ENCODE measurements at regions not wholly inside any gene's neighbourhood (a gene's known extent, or its start where the extent isn't known, plus 50 kb on each side); places are given as distances from the start of the nearest gene placed in this dataset.

DNA sequence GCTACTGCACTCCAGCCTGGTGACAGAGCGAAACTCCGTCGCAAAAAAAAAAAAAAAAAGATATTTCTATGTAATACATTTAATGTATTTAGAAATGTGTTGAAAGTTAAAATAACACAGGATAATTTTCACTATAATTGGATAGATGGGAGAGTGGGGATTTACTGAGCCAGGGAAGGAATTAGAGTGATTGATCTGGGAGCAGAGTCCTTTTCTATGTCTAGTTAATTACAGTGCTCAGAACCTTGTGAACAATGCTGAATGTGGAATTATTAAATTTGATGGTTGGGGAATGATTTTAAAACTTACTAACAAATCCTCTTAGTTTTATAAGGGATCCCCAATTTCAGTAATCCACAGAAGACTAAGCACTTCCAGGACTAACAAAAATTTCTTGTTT is 239.7 kb downstream of the CSNK1G3 start:
- TF ChIP-seq TAF1 (IDR thresholded peaks at IDR 0.05; ENCODE audit: borderline replicate concordance, insufficient read depth, low read length) (no peak), REST (IDR thresholded peaks at IDR 0.05; ENCODE audit: insufficient read depth in 1 of 2, low read depth in 2 of 2, low read length in 2 of 2) (no peak), FOXP2 (optimal IDR thresholded peaks at IDR 0.05; ENCODE audit: borderline replicate concordance, extremely low read depth, extremely low read length, insufficient read depth) (no peak), POLR2AphosphoS5 (IDR thresholded peaks at IDR 0.05; ENCODE audit: low read depth, low read length) (no peak), SIN3A (IDR thresholded peaks at IDR 0.05; ENCODE audit: borderline replicate concordance, insufficient read depth, low read length) (no peak)

DNA sequence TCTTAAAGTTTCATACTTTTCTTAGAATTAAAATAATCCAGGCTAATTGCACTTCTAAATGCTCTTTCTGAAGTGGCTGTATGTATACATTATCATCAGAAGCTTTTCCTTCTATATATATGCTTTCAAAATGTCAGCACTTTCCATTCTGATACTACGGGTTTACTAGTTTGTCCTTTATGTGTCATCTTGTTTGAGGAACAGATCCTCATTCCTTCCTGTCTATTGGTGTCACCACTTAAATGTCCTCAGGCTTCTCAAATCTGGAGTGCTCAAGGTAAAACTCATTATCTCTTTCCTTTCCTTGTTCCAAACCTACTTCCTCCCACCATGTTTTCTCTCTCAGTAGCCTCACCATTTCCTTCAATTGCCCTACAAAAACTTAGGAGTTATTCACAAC is 236.3 kb downstream of the CSNK1G3 start:
- TF ChIP-seq FOXP2 (optimal IDR thresholded peaks at IDR 0.05; ENCODE audit: borderline replicate concordance, extremely low read depth, extremely low read length, insufficient read depth) (no peak), REST (IDR thresholded peaks at IDR 0.05; ENCODE audit: insufficient read depth in 1 of 2, low read depth in 2 of 2, low read length in 2 of 2) (no peak), TAF1 (IDR thresholded peaks at IDR 0.05; ENCODE audit: borderline replicate concordance, insufficient read depth, low read length) (no peak), POLR2AphosphoS5 (IDR thresholded peaks at IDR 0.05; ENCODE audit: low read depth, low read length) (no peak), SIN3A (IDR thresholded peaks at IDR 0.05; ENCODE audit: borderline replicate concordance, insufficient read depth, low read length) (no peak)

DNA sequence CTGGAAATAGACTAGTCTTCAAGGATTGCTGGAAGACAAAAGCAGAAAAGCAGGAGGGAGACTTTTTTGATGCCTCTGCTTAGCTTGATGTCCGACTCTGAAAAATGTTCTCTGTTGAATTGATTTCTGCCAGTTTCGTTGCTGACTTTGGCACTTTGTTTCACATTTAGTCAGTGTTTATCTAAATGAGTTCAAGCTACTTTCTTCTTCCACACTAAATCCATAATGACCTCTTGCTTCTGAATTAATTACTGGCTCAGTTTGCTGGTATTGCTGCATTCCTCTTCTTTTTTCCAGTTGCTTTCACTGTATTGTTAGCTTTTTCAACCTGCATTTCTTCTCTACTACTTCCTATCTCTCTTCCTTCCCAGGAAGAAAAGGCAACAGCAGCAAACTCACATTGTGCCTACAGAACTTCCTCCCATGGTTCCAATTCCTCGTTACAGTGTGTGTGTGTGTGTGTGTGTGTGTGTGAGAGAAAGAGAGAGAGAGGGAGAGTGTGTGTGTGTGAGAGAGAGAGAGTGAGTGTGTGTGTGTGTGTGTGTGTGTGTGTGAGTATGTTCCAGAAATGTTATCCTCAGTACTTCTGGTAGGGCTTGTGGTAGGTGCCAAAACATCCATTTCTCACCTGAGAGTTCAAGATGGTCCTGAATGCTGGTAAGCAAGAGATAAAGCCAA is 234.8 kb downstream of the CSNK1G3 start:
- TF ChIP-seq FOXP2 (optimal IDR thresholded peaks at IDR 0.05; ENCODE audit: borderline replicate concordance, extremely low read depth, extremely low read length, insufficient read depth) (no peak), REST (IDR thresholded peaks at IDR 0.05; ENCODE audit: insufficient read depth in 1 of 2, low read depth in 2 of 2, low read length in 2 of 2) (no peak), SIN3A (IDR thresholded peaks at IDR 0.05; ENCODE audit: borderline replicate concordance, insufficient read depth, low read length) (no peak), POLR2AphosphoS5 (IDR thresholded peaks at IDR 0.05; ENCODE audit: low read depth, low read length) (no peak), TAF1 (IDR thresholded peaks at IDR 0.05; ENCODE audit: borderline replicate concordance, insufficient read depth, low read length) (no peak)

DNA sequence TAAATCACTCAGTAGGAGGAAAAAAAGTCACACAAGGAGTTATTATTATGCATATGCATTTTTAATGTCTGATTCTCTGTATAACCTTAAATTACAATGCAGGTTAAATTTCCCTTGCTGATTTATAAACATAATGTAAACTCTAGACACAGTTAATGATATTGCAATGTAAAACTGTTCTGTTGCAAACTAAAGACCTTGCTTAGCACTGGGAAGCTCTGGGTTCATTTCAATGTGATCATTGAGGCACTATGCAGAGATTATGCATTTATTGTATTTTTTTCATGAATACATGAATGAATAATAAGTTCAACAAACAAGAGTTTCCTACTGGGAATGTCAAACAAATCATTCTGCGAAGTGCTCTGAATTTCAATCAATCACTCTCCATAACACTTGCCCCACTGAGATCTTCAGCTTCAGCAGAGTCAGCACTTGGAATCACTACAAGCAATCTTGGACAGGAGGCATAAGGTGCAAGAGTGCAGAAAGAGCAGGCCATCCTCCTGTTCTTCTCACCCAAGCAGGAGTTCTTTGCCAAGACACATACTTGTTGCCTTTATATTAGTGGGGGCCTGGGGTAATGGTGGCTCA is 232.1 kb downstream of the CSNK1G3 start:
- TF ChIP-seq FOXP2 (optimal IDR thresholded peaks at IDR 0.05; ENCODE audit: borderline replicate concordance, extremely low read depth, extremely low read length, insufficient read depth) (no peak), POLR2AphosphoS5 (IDR thresholded peaks at IDR 0.05; ENCODE audit: low read depth, low read length) (no peak), SIN3A (IDR thresholded peaks at IDR 0.05; ENCODE audit: borderline replicate concordance, insufficient read depth, low read length) (no peak), REST (IDR thresholded peaks at IDR 0.05; ENCODE audit: insufficient read depth in 1 of 2, low read depth in 2 of 2, low read length in 2 of 2) (no peak), TAF1 (IDR thresholded peaks at IDR 0.05; ENCODE audit: borderline replicate concordance, insufficient read depth, low read length) (no peak)
